ENCODE measurements at regions not wholly inside any gene's neighbourhood (a gene's known extent, or its start where the extent isn't known, plus 50 kb on each side); places are given as distances from the start of the nearest gene placed in this dataset.
"Not testable (repeated sequence)": the region's sequence is repeated elsewhere in the genome, so short reads cannot be mapped to it uniquely, and the experiment has no call there.

DNA sequence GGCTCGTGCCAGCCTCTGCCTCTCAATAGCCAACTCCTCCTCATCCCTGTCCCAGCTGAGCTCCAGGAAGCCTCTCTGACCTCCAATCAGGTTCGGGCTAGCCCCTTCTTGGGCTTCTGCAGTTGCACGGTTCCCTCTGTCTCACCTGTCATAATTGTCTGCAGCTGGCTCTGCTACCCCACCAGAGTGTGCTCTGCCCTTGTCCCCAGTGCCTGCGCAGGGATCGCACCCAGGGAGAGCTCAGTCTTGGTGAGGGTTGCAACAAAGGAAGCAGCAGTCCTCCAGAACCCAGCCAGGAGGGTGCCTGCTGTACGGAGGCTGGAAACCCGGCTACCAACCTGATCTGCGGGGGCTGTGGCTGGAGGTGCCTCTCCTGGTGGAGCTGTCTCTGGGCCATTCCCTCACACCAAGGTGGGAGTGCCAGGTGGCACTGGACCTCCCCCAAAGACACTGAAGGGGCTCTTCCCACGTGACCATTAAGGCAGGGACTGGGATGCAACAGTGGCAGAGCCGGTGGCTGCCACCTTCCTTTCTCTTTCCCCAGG is 63.5 kb upstream of the DMRTB1 start:
- BruUV-seq (replicated peaks): no TSS peak
- Mint-ChIP-seq H3K27me3 (ENCODE audit: unreplicated experiment) (peaks cover 57% of the 10 kb centered on the region), H3K9me3 (ENCODE audit: low read depth, unreplicated experiment) (no peaks in the 10 kb centered on the region), H3K4me1 (ENCODE audit: low read depth, unreplicated experiment) (no peaks in the 10 kb centered on the region), H3K4me3 (ENCODE audit: low read depth, unreplicated experiment) (no peak overlapping the region), H3K36me3 (ENCODE audit: insufficient read depth, unreplicated experiment) (no peaks in the 10 kb centered on the region), H3K27ac (ENCODE audit: unreplicated experiment) (no peak overlapping the region)
- TF ChIP-seq CTCF (IDR thresholded peaks at IDR 0.05; ENCODE audit: unreplicated experiment): no peak
- CTCF ChIA-PET: no interaction called here
- DNase-seq: no peak
- intact Hi-C loops (cut with micrococcal nuclease; ENCODE audit: unreplicated experiment): no loop called here

DNA sequence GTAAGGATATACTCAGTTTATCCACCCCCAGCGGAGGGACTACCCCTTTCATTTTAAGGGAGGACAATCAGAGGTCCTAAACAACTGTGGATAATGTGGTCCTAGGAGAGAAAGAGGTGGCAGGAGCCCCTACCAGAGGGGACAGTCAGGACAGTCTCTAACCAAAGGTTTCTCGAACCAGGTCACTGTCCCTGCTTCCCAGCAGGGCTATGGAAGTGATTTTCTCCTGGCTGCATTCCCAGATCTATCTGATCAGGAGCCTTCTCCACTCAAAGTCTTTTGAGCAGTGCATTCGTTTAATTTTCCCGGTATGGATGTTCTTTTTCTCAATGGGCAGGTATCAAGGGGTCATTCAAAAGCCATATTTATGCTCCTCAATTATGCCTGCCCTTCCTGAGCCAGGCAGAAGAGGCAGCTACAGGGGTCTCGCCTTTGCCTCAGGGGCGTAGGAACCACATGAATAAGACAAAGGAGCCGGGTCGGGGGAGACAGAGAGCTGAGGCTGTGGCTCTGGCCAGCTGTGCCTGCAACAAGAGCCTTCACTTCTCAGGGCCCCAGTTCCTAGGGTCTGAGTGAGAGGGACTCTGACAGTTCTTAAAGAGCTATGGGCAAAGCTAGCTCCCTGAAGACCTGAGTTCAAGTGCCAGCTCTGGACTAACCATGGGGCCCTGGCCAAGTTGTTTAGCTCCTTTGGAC is 62.5 kb upstream of the DMRTB1 start:
- no peak overlapping the region for H3K4me3 Mint-ChIP-seq (ENCODE audit: low read depth, unreplicated experiment)
- no peaks in the 10 kb centered on the region for H3K36me3 Mint-ChIP-seq (ENCODE audit: insufficient read depth, unreplicated experiment)
- H3K27me3 Mint-ChIP-seq (ENCODE audit: unreplicated experiment): peaks cover 67% of the 10 kb centered on the region
- CTCF ChIA-PET: interaction anchor here (0.6 kb wide), 1 partner anchor 118 kb away, joined by 3 read pairs; no protein-coding TSS in a partner anchor
- no peaks in the 10 kb centered on the region for H3K4me1 Mint-ChIP-seq (ENCODE audit: low read depth, unreplicated experiment)
- no peak for TF ChIP-seq CTCF (IDR thresholded peaks at IDR 0.05; ENCODE audit: unreplicated experiment)
- no peak overlapping the region for H3K27ac Mint-ChIP-seq (ENCODE audit: unreplicated experiment)
- intact Hi-C loops (cut with micrococcal nuclease; ENCODE audit: unreplicated experiment): no loop called here
- H3K9me3 Mint-ChIP-seq (ENCODE audit: low read depth, unreplicated experiment): no peaks in the 10 kb centered on the region
- no peak for DNase-seq
- BruUV-seq (replicated peaks): no TSS peak

DNA sequence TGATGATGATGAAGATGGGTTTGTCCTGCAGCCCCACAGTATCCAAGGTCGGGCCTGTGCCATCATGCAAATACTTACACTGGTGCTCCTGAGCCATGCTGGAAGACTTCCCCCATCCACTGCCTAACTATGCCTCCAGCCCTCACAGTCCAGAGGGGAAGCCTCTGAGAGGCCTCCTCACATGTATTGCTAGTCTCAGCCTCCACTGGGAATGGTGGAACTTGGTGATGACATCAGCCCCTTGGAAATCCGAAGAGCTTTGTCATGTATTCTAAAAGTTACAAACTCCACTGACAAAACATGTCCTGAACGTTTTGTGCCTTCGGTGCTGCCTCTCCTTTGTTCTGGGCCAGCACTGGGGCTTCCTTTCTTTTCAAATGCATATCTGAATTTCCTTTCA is 61.1 kb upstream of the DMRTB1 start:
- no peak for TF ChIP-seq CTCF (IDR thresholded peaks at IDR 0.05; ENCODE audit: unreplicated experiment)
- Mint-ChIP-seq H3K4me3 (ENCODE audit: low read depth, unreplicated experiment) (no peak overlapping the region), H3K27ac (ENCODE audit: unreplicated experiment) (no peak overlapping the region), H3K27me3 (ENCODE audit: unreplicated experiment) (peaks cover 81% of the 10 kb centered on the region), H3K9me3 (ENCODE audit: low read depth, unreplicated experiment) (no peaks in the 10 kb centered on the region), H3K4me1 (ENCODE audit: low read depth, unreplicated experiment) (no peaks in the 10 kb centered on the region), H3K36me3 (ENCODE audit: insufficient read depth, unreplicated experiment) (no peaks in the 10 kb centered on the region)
- intact Hi-C loops (cut with micrococcal nuclease; ENCODE audit: unreplicated experiment): no loop called here
- CTCF ChIA-PET: no interaction called here
- BruUV-seq (replicated peaks): no TSS peak
- DNase-seq: no peak

DNA sequence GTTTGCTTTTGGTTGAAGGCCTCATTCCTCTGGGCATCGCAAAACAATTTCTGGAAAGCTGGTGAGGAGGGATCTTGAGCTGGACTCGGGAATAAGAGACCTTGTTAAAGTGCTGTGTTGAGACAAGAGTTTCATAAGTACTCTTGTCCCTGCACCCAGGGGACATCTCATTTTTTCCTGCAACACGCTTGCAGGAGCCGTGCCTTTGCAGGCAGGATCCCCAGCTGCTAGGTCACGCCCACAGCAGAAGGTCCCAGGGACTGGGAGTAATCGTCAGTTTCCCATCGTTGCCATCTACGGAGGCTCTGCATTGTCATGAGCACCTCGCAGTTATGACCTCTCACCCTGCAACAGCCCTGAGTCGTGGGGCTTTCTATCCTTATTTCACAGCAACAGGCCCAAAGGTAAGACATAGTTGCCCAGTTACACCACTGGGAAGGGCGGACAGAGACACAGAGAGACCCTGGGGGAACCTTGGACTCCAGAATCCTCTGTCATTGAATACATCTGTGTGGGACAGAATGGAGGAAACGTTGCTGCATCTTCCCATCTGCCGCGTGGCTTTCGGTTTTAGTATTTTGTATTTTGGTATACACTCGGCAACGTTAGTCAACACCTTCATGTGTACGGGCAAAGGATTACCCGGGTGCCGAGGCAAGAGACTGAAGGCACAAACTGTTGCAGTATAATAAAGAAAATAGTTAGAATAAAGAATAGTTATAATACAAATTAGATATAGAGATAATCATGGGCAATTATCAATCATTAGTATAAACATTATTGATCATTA is 60.4 kb upstream of the DMRTB1 start:
- TF ChIP-seq CTCF (IDR thresholded peaks at IDR 0.05; ENCODE audit: unreplicated experiment): no peak
- H3K36me3 Mint-ChIP-seq (ENCODE audit: insufficient read depth, unreplicated experiment): no peaks in the 10 kb centered on the region
- no peak overlapping the region for H3K4me3 Mint-ChIP-seq (ENCODE audit: low read depth, unreplicated experiment)
- no peaks in the 10 kb centered on the region for H3K4me1 Mint-ChIP-seq (ENCODE audit: low read depth, unreplicated experiment)
- no TSS peak for BruUV-seq (replicated peaks)
- peaks cover 84% of the 10 kb centered on the region for H3K27me3 Mint-ChIP-seq (ENCODE audit: unreplicated experiment)
- H3K9me3 Mint-ChIP-seq (ENCODE audit: low read depth, unreplicated experiment): no peaks in the 10 kb centered on the region
- intact Hi-C loops (cut with micrococcal nuclease; ENCODE audit: unreplicated experiment): no loop called here
- CTCF ChIA-PET: no interaction called here
- H3K27ac Mint-ChIP-seq (ENCODE audit: unreplicated experiment): no peak overlapping the region
- DNase-seq: no peak

DNA sequence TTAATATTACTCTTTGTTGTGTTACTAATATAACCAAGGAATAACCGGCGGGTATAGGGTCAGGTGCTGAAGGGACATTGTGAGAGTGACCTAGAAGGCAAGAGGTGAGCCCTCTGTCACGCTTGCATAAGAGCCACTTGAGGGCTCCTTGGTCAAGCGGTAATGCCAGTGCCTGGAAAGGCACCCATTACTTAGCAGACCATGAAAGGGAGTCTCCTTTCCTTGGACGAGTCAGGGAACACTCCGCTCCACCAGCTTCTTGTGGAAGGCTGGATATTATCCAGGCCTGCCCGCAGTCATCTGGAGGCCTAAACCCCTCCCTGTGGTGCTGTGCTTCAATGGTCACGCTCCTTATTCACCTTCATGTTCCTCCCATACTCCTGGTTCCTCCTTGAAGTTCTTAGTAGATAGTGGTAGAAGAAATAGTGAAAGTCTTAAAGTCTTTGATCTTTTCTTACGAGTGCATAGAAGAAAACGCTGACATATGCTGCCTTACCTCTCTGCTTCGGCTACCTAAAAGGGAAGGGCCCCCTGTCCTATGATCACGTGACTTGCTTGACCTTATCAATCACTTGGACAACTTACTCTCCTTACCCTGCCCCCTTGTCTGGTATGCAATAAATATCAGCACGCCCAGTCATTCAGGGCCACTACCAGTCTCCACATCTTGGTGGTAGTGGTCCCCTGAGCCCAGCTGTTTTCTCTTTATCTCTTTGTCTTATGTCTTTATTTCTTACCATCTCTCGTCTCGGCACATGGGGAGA is 59.6 kb upstream of the DMRTB1 start:
- H3K9me3 Mint-ChIP-seq (ENCODE audit: low read depth, unreplicated experiment); H3K36me3 Mint-ChIP-seq (ENCODE audit: insufficient read depth, unreplicated experiment); intact Hi-C loops (cut with micrococcal nuclease; ENCODE audit: unreplicated experiment); DNase-seq; H3K27ac Mint-ChIP-seq (ENCODE audit: unreplicated experiment); BruUV-seq (replicated peaks); H3K4me1 Mint-ChIP-seq (ENCODE audit: low read depth, unreplicated experiment); H3K4me3 Mint-ChIP-seq (ENCODE audit: low read depth, unreplicated experiment); CTCF ChIA-PET: not testable (repeated sequence)
- H3K27me3 Mint-ChIP-seq (ENCODE audit: unreplicated experiment): peaks cover 84% of the 10 kb centered on the region
